Fibroblast of mammary gland (primary cell): ENCODE measurements at regions not wholly inside any gene's neighbourhood (a gene's known extent, or its start where the extent isn't known, plus 50 kb on each side); places are given as distances from the start of the nearest gene placed in this dataset.

Experiments
- DNase-seq: peaks from one replicate; pipeline ENCODE4 v3.0.0-alpha.2; 2010; ENCODE audit warnings: low read depth
- H3K4me3 ChIP-seq: 2 replicates; pipeline ENCODE4 v1.5.1; 2011; ENCODE audit warnings: low read depth, mild to moderate bottlenecking, low read length, moderate library complexity; ENCODE audit not compliant: control insufficient read depth
- TF ChIP-seq, protein P1 (sequence below): conservative IDR thresholded peaks from 2 replicates; pipeline ENCODE4 v1.5.1; 2011; ENCODE audit warnings: low read depth, low read length, inconsistent platforms; ENCODE audit not compliant: control insufficient read depth, insufficient read depth

DNA sequence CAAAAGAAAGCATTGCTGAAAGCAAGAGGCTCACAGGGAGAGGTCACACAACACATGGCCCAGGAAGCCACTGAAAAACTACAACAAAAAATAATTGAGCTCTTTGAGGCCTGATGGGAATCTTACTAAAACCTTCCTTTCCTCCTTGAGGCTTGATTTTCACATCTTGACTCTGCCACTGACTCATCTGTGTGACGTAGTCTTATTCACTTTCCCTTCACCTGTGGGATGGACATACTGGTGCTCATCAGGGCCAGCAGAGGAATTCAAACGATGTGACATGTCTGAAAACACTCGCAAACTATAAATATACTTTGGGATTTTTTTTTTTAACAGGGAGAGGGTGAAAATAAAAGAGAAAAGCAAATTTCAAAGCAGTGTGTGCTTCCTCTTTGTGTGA lies 78.3 kb upstream of the ASIC2 start:
- H3K4me3 ChIP-seq: no peak overlapping the region
- TF ChIP-seq, protein P1, sequence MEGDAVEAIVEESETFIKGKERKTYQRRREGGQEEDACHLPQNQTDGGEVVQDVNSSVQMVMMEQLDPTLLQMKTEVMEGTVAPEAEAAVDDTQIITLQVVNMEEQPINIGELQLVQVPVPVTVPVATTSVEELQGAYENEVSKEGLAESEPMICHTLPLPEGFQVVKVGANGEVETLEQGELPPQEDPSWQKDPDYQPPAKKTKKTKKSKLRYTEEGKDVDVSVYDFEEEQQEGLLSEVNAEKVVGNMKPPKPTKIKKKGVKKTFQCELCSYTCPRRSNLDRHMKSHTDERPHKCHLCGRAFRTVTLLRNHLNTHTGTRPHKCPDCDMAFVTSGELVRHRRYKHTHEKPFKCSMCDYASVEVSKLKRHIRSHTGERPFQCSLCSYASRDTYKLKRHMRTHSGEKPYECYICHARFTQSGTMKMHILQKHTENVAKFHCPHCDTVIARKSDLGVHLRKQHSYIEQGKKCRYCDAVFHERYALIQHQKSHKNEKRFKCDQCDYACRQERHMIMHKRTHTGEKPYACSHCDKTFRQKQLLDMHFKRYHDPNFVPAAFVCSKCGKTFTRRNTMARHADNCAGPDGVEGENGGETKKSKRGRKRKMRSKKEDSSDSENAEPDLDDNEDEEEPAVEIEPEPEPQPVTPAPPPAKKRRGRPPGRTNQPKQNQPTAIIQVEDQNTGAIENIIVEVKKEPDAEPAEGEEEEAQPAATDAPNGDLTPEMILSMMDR: no peak
- DNase-seq: no peak

DNA sequence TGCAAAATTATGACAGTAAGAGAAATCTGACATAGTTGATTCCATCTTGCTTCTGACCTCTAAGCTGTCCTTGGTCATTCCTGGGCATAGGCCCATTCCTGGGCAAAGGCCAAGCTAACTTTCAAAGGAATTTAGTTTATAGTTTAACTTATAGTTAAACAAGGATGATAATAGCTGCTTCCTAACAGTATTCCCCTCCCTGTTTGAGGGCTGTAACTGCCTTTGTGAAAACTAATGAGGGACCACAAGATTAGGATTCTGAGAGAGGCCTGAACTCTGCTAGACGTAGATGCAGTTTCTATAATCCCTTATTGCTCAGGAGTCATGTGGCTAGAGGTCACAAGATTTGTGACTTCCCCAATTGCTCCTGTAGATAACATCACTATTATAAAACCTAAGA lies 80.2 kb upstream of the ASIC2 start:
- H3K4me3 ChIP-seq: no peak overlapping the region
- TF ChIP-seq, protein P1: no peak
- no peak for DNase-seq

DNA sequence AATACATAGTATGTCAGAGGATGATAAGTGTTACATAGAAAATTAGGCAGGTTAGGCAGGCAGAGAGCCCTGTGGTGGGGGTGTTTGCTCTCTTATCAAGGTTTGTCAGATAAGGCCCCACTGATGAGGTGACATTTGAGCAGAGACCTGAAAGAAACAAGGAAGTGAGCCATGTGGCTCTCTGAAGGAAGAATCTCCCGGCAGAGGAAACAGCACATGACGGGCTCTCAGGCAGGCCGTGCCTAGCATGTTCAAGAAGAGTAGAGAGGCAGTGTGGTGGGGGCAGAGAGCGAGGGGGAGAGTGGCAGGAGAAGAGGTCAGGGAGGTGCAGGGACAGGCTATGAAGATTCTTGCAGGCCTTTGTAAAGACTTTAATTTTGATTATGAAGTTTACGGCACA lies 82.0 kb upstream of the ASIC2 start:
- TF ChIP-seq, protein P1: no peak
- no peak overlapping the region for H3K4me3 ChIP-seq

DNA sequence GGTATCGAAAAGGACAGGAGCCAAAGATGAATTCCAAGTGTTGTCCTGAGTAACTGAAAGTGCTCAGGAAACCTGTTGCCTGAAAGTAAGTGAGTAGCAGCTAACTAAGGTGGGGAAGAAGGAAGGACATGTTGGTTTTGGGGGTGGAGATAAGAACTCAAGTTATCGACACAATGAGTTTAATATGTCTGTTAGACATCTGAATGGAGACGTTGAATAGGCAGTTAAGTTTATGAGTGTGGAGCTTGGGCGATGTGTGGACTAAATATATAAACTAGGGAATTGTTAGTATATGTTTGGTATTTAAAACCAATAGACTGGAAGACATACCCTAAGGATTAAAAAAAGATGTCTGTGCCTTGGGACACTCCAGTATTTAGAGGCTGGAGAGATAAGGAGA lies 82.7 kb upstream of the ASIC2 start:
- DNase-seq: no peak
- TF ChIP-seq, protein P1: no peak
- H3K4me3 ChIP-seq: no peak overlapping the region

More for the DNA sequence above, 82.0 kb upstream of the ASIC2 start:
- no peak for DNase-seq

DNA sequence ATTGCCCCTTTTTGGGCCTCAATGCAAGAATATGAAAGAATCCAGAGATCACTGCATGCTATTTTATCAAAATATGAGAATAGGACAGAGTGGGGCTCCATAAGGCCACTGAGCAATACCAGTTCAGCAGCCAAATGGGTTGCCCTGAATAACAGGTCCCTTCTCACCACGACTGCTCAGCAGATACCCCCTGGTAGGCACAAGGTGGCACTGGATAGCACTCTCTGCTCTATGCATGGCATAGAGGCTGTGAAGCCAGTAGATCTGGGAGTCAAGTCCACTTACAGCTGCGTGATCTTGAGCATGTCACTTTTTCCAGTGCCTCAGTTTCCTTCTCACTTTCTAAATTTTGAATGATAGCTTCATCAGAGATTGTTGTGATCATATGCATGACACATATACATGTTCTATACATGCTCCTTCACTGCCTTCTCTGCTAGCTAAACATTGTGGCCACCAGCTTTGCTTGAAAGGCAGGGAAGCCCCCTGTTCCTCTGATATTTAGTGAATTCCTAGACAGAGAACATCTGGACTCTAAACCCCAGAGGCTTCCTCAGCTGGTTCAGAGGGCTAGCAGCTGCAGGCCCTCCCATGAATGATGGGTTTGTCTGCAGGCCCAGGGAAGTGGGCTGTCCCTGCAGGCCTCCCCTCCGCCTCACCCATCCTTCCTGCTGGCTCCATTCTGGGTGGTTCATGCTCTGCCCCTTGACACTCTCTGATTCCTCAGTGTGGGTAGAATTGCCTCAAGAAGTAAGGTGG lies 84.9 kb upstream of the ASIC2 start:
- no peak overlapping the region for H3K4me3 ChIP-seq
- DNase-seq: no peak
- TF ChIP-seq, protein P1: no peak

DNA sequence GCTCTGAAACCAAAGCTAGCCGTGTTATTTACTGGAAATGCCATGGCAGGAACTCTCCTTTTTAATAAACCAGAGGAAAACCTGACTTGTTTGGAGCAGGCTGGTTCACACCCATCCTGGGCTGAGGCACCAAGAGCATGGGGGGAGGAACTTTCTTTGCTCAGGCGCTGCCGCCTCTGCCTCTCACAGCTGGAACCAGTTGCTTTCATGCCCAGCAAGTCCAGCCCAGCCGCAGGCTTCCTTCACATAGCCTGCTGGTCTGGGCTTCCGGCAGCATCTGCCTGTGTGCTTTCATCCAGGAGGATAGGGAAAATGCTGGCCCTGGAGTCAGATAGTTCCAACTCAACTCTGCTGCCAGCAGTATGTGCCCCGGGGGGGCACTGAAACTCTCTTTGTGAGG lies 88.1 kb upstream of the ASIC2 start:
- no peak overlapping the region for H3K4me3 ChIP-seq
- no peak for DNase-seq
- TF ChIP-seq, protein P1: no peak
